GM10266 (cell line): ENCODE measurements at regions not wholly inside any gene's neighbourhood (a gene's known extent, or its start where the extent isn't known, plus 50 kb on each side); places are given as distances from the start of the nearest gene placed in this dataset.
"Not testable (repeated sequence)": the region's sequence is repeated elsewhere in the genome, so short reads cannot be mapped to it uniquely, and the experiment has no call there.

Experiments used
- DNase-seq: peaks from one replicate; pipeline ENCODE4 v3.0.0; 2012; ENCODE audit errors: extremely low spot score
- CTCF ChIP-seq: IDR thresholded peaks from 2 replicates; pipeline ENCODE4 v1.5.1; 2012; ENCODE audit warnings: mild to moderate bottlenecking, low read depth; ENCODE audit not compliant: control insufficient read depth, insufficient read depth; ENCODE audit errors: missing control alignments

- TF ChIP-seq CTCF, result no peak
- DNase-seq, result no peak
Observed at GRCh38 chr7:26937939-26938623, 73.7 kb upstream of the SKAP2 start.

- DNase-seq, result no peak
Observed at GRCh38 chr7:26937306-26937705, 72.9 kb upstream of the SKAP2 start.

GRCh38 chr7:26932616-26933015 is 68.2 kb upstream of the SKAP2 start:
- not testable (repeated sequence) for DNase-seq

More at GRCh38 chr7:26937306-26937705, 72.9 kb upstream of the SKAP2 start:
- no peak for TF ChIP-seq CTCF

- no peak for DNase-seq
- TF ChIP-seq CTCF, result no peak
Observed at GRCh38 chr7:26930845-26931244, 66.5 kb upstream of the SKAP2 start.

- no peak for DNase-seq
Observed at GRCh38 chr7:26930201-26930600, 65.8 kb upstream of the SKAP2 start.

GRCh38 chr7:26928703-26929347 is 64.4 kb upstream of the SKAP2 start:
- no peak for DNase-seq
- TF ChIP-seq CTCF, result no peak

More at GRCh38 chr7:26930201-26930600, 65.8 kb upstream of the SKAP2 start:
- no peak for TF ChIP-seq CTCF

- TF ChIP-seq CTCF, result no peak
Observed at GRCh38 chr7:26925768-26926167, 61.4 kb upstream of the SKAP2 start.

More at GRCh38 chr7:26925768-26926167, 61.4 kb upstream of the SKAP2 start:
- DNase-seq, result no peak
